Keratinocyte (primary cell): ENCODE measurements at regions not wholly inside any gene's neighbourhood (a gene's known extent, or its start where the extent isn't known, plus 50 kb on each side); places are given as distances from the start of the nearest gene placed in this dataset.
A peak's percentile ranks its signal among the peaks of the same experiment; 100 is the strongest.

ENCODE experiments used
- DNase-seq: peaks from one replicate; pipeline ENCODE4 v3.0.0-alpha.2; 2011; ENCODE audit warnings: low read depth, missing footprints, low spot score
- FAIRE-seq: peaks from 2 replicates; lab custom pipeline; 2011; peaks lifted over from hg19 to GRCh38; lab: Jason Lieb, UNC
- H2AFZ ChIP-seq: 2 replicates; pipeline ENCODE4 v1.6.0; 2012; ENCODE audit warnings: low read length, control low read depth, inconsistent platforms; ENCODE audit not compliant: control insufficient read depth
- H3K27ac ChIP-seq: 2 replicates; pipeline ENCODE4 v1.5.1; 2011; ENCODE audit warnings: low read length; ENCODE audit not compliant: control insufficient read depth, insufficient read depth
- H3K27me3 ChIP-seq: 3 replicates; pipeline ENCODE4 v1.6.0; 2011; ENCODE audit warnings: low read length; ENCODE audit not compliant: control insufficient read depth, insufficient read depth; ENCODE audit errors: extremely low read depth
- H3K36me3 ChIP-seq, 2 experiments: 2 replicates in 1 of 2; 3 replicates in 1 of 2; pipeline ENCODE4 v1.5.1; 2011; ENCODE audit warnings: low read length in 2 of 2, mild to moderate bottlenecking in 1 of 2; ENCODE audit not compliant: control insufficient read depth in 2 of 2, insufficient read depth in 2 of 2; ENCODE audit errors: extremely low read depth in 1 of 2
- H3K4me1 ChIP-seq: 3 replicates; pipeline ENCODE4 v1.5.1; 2011; ENCODE audit warnings: low read length; ENCODE audit not compliant: control insufficient read depth, insufficient read depth; ENCODE audit errors: extremely low read depth
- H3K4me2 ChIP-seq: 3 replicates; pipeline ENCODE4 v1.6.0; 2011; ENCODE audit warnings: low read depth, low read length; ENCODE audit not compliant: control insufficient read depth, insufficient read depth; ENCODE audit errors: extremely low read depth
- H3K4me3 ChIP-seq, 3 experiments: fragments of 200-600 bp in 1 of 3; sonication (generic) in 1 of 3; 2 replicates in 2 of 3; 3 replicates in 1 of 3; pipeline ENCODE4 v1.5.1; 2011 to 2016; ENCODE audit warnings: low read length in 3 of 3, mild to moderate bottlenecking in 3 of 3, control low read depth in 2 of 3, inconsistent platforms in 1 of 3, low read depth in 1 of 3, mixed read lengths in 1 of 3, mixed run types in 1 of 3, moderate library complexity in 1 of 3; ENCODE audit not compliant: control insufficient read depth in 2 of 3, insufficient read depth in 2 of 3; ENCODE audit errors: extremely low read depth in 1 of 3
- H3K79me2 ChIP-seq: 2 replicates; pipeline ENCODE4 v1.6.0; 2012; ENCODE audit warnings: low read length; ENCODE audit not compliant: control insufficient read depth, insufficient read depth
- H3K9ac ChIP-seq: 3 replicates; pipeline ENCODE4 v1.6.0; 2011; ENCODE audit warnings: low read length; ENCODE audit not compliant: control insufficient read depth, insufficient read depth; ENCODE audit errors: extremely low read depth
- H3K9me1 ChIP-seq: 3 replicates; pipeline ENCODE4 v1.6.0; 2011; ENCODE audit warnings: low read length; ENCODE audit not compliant: control insufficient read depth, insufficient read depth; ENCODE audit errors: extremely low read depth
- H3K9me3 ChIP-seq: 2 replicates; pipeline ENCODE4 v1.5.1; 2012; ENCODE audit warnings: low read depth, low read length; ENCODE audit not compliant: control insufficient read depth
- H4K20me1 ChIP-seq: 3 replicates; pipeline ENCODE4 v1.6.0; 2011; ENCODE audit warnings: low read length; ENCODE audit not compliant: control insufficient read depth, insufficient read depth; ENCODE audit errors: extremely low read depth
- CTCF ChIP-seq, 3 experiments: IDR thresholded peaks in 1 of 3; conservative IDR thresholded peaks in 1 of 3; optimal IDR thresholded peaks in 1 of 3; 2 replicates in 2 of 3; 3 replicates in 1 of 3; pipeline versions ENCODE3 to v1.5.1; 2011; ENCODE audit warnings: low read length in 3 of 3, mild to moderate bottlenecking in 3 of 3, moderate library complexity in 2 of 3, control low read depth in 1 of 3, inconsistent platforms in 1 of 3; ENCODE audit not compliant: insufficient read depth in 2 of 3; ENCODE audit errors: extremely low read depth in 1 of 3
- EZH2 ChIP-seq: IDR thresholded peaks from one replicate; pipeline ENCODE4 v1.6.1; 2012; ENCODE audit warnings: inconsistent platforms, mild to moderate bottlenecking, low read length, moderate library complexity
- dilution Hi-C: fragments of 300-500 bp; cut with MboI; formaldehyde crosslinking; loops from one replicate; pipeline ENCODE4 v1.7.0; 2020; ENCODE audit warnings: low sequenced_read_pairs; ENCODE audit not compliant: extremely low pct_ligation_motif_present

DNA sequence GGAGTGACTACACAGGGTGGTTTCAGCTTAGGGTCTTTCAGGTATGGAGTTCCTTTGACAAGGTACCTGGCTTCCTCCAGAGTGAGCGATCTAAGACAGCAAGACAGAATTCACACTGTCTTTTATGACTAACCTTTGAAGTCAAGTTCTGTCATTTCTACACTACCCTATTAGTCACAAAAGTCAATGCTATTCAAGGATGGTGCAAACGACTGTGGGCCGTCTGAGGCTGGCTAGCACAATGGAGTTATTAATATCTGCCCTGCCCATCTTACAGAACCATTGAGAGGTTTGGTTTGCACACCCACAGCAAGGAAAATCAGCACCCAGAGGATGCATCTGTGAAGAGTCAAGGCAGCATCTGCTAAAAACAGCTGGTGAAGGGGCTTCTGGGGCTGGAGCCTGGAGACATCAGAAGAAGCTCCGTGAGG is 62.9 kb upstream of the XCR1 start:
- DNase-seq (no peak), FAIRE-seq (peak; percentile 87)
- TF ChIP-seq CTCF (optimal IDR thresholded peaks at IDR 0.05 in 1 of 3, IDR thresholded peaks at IDR 0.05 in 1 of 3, conservative IDR thresholded peaks at IDR 0.05 in 1 of 3; ENCODE audit: extremely low read depth in 1 of 3, insufficient read depth in 2 of 3, low read length in 3 of 3) (no peak), EZH2 (no peak)
- Histone ChIP-seq H3K4me3 (no peak overlapping the region), H3K4me1 (peaks cover 18% of the 10 kb centered on the region), H3K27me3 (no peaks in the 10 kb centered on the region), H3K9me1 (no peaks in the 10 kb centered on the region), H3K79me2 (no peaks in the 10 kb centered on the region), H3K4me2 (no peak overlapping the region), H3K9me3 (no peaks in the 10 kb centered on the region), H3K27ac (peak overlapping the region; percentile 29), H4K20me1 (no peaks in the 10 kb centered on the region), H2AFZ (no peak overlapping the region), H3K36me3 (no peaks in the 10 kb centered on the region), H3K9ac (no peak overlapping the region)
- dilution Hi-C loops = no loop called here

- Histone ChIP-seq H4K20me1 (no peaks in the 10 kb centered on the region), H3K4me3 (no peak overlapping the region), H3K27me3 (no peaks in the 10 kb centered on the region), H3K4me2 (peak overlapping the region; percentile 3), H3K36me3 (no peaks in the 10 kb centered on the region), H3K9ac (no peak overlapping the region), H3K27ac (peak overlapping the region; percentile 29), H2AFZ (no peak overlapping the region), H3K4me1 (peaks cover 18% of the 10 kb centered on the region), H3K9me1 (no peaks in the 10 kb centered on the region), H3K9me3 (no peaks in the 10 kb centered on the region), H3K79me2 (no peaks in the 10 kb centered on the region)
- dilution Hi-C loops = no loop called here
- DNase-seq = peak; percentile 76
- FAIRE-seq = no peak
- TF ChIP-seq CTCF (optimal IDR thresholded peaks at IDR 0.05 in 1 of 3, IDR thresholded peaks at IDR 0.05 in 1 of 3, conservative IDR thresholded peaks at IDR 0.05 in 1 of 3; ENCODE audit: extremely low read depth in 1 of 3, insufficient read depth in 2 of 3, low read length in 3 of 3) (no peak), EZH2 (no peak)
Measured at GRCh38 chr3:46089237-46090011, 62.1 kb upstream of the XCR1 start.
